OCI-LY1 (cell line): ENCODE measurements at regions not wholly inside any gene's neighbourhood (a gene's known extent, or its start where the extent isn't known, plus 50 kb on each side); places are given as distances from the start of the nearest gene placed in this dataset.

Experiments
- CTCF ChIP-seq: fragments of 200-600 bp; sonication (generic), shearing (Covaris generic); IDR thresholded peaks from 2 replicates; pipeline ENCODE4 v1.5.1; 2017; ENCODE audit warnings: mild to moderate bottlenecking, antibody characterized with exemption, low read length, moderate library complexity, mixed read lengths
- EZH2 ChIP-seq: fragments of 200-600 bp; sonication (generic), shearing (Covaris generic); IDR thresholded peaks from 2 replicates; pipeline ENCODE4 v1.8.0; 2017; ENCODE audit warnings: borderline replicate concordance, mixed run types, mild to moderate bottlenecking, antibody characterized with exemption, low read length, moderate library complexity, mixed read lengths

DNA sequence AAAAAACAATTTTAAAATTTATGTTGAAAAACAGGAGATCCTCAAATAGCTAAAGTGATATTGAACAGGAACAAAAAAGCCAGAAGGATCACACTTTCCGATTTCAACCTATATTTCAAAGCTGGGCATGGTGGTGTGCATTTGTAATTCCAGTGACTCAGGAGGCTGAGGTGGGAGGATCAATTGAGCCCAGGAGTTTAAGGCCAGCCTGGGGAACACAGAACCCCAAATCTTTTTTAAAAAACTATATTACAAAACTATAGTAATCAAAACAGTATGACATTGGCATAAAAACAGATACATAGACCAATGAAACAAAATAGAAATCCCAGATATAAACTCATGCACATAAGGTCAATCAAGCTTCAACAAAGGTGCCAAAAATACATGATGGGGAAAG, 68.4 kb downstream of the MEX3B start:
- TF ChIP-seq CTCF = no peak
- TF ChIP-seq EZH2 = no peak
